ENCODE measurements at regions not wholly inside any gene's neighbourhood (a gene's known extent, or its start where the extent isn't known, plus 50 kb on each side); places are given as distances from the start of the nearest gene placed in this dataset.

- no peak for DNase-seq
- Histone ChIP-seq H4K20me1 (ENCODE audit: control insufficient read depth, insufficient read depth, insufficient read length) (no peaks in the 10 kb centered on the region), H3K23ac (ENCODE audit: insufficient read length, low read depth, low read length) (no peak overlapping the region), H3K4me1 (ENCODE audit: insufficient read depth, low read length) (peaks cover 4% of the 10 kb centered on the region; the same call in 1 of the 2 replicates), H2AFZ (ENCODE audit: low read length) (no peak overlapping the region), H3K4me2 (ENCODE audit: insufficient read depth, insufficient read length, low read length) (no peak overlapping the region), H3K23me2 (ENCODE audit: insufficient read length, low read depth, low read length, poor library complexity, severe bottlenecking) (no peaks in the 10 kb centered on the region), H3K79me1 (ENCODE audit: insufficient read depth, low read depth, low read length, poor library complexity, severe bottlenecking) (no peaks in the 10 kb centered on the region), H3K18ac (ENCODE audit: insufficient read length, low read depth, low read length) (no peak overlapping the region), H3K9me3 (ENCODE audit: control insufficient read depth, low read depth, low read length) (no peaks in the 10 kb centered on the region), H3K27me3 (ENCODE audit: insufficient read depth, low read length) (no peaks in the 10 kb centered on the region), H2BK120ac (ENCODE audit: low read depth, low read length, poor library complexity, severe bottlenecking) (no peak overlapping the region), H4K8ac (replicated peaks; ENCODE audit: insufficient read length, low read depth, low read length) (no peak overlapping the region), H3K4ac (ENCODE audit: low read depth, low read length) (no peak overlapping the region), H2BK20ac (ENCODE audit: low read depth, low read length, poor library complexity, severe bottlenecking) (no peak overlapping the region), H3T11ph (ENCODE audit: low read length) (no peak overlapping the region), H4K91ac (ENCODE audit: insufficient read length, low read depth, low read length) (no peak overlapping the region), H3K14ac (ENCODE audit: insufficient read depth, low read length) (no peak overlapping the region), H3K56ac (ENCODE audit: insufficient read length, low read depth, low read length) (no peak overlapping the region), H3K9ac (ENCODE audit: extremely low read depth, insufficient read length, low read length) (no peak overlapping the region), H2BK5ac (ENCODE audit: insufficient read length, low read length) (no peak overlapping the region), H4K5ac (ENCODE audit: insufficient read length, low read depth, low read length) (no peak overlapping the region), H2BK15ac (ENCODE audit: low read depth, low read length) (no peak overlapping the region), H2AK5ac (ENCODE audit: insufficient read length, low read length) (no peak overlapping the region), H2BK12ac (ENCODE audit: insufficient read length, low read depth, low read length) (no peak overlapping the region), H3K27ac (ENCODE audit: insufficient read length, low read depth, low read length) (no peak overlapping the region), H3K79me2 (ENCODE audit: insufficient read depth, low read length) (no peaks in the 10 kb centered on the region)
- Mint-ChIP-seq H3K4me1 (peaks cover 20 to 23% of the 10 kb centered on the region in 2 experiments), H3K36me3 (ENCODE audit: insufficient read depth in 1 of 3, low read depth in 3 of 3) (peaks cover 0 to 18% (median 7%) of the 10 kb centered on the region in 3 experiments; a peak in 5 of 7 replicates), H3K27me3 (ENCODE audit: low read depth) (no peaks in the 10 kb centered on the region), H3K27ac (no peak overlapping the region), H3K4me3 (no peak overlapping the region), H3K9me3 (peaks cover 14 to 15% of the 10 kb centered on the region in 2 experiments)
- TF ChIP-seq CTCF (conservative IDR thresholded peaks at IDR 0.05): no peak
Measured at GRCh38 chr5:51230336-51230735, 152.9 kb upstream of the ISL1 start.
